Osteoblast (primary cell): ENCODE measurements at regions not wholly inside any gene's neighbourhood (a gene's known extent, or its start where the extent isn't known, plus 50 kb on each side); places are given as distances from the start of the nearest gene placed in this dataset.
"Not testable (repeated sequence)": the region's sequence is repeated elsewhere in the genome, so short reads cannot be mapped to it uniquely, and the experiment has no call there.

Source experiments
- DNase-seq: peaks from one replicate; pipeline ENCODE4 v3.0.0; 2011; ENCODE audit warnings: low spot score, mixed read lengths; ENCODE audit not compliant: insufficient read length; ENCODE audit errors: missing footprints
- H2AFZ ChIP-seq: 2 replicates; pipeline ENCODE4 v1.6.0; 2011; ENCODE audit warnings: mild to moderate bottlenecking, low read length
- H3K27ac ChIP-seq: 2 replicates; pipeline ENCODE4 v1.5.1; 2011; ENCODE audit warnings: mild to moderate bottlenecking, low read depth, low read length, moderate library complexity
- H3K27me3 ChIP-seq: 2 replicates; pipeline ENCODE4 v1.6.0; 2012; ENCODE audit warnings: mild to moderate bottlenecking, control low read depth, inconsistent platforms, low read length, moderate library complexity; ENCODE audit not compliant: insufficient read depth
- H3K36me3 ChIP-seq: 2 replicates; pipeline ENCODE4 v1.5.1; 2011; ENCODE audit warnings: mild to moderate bottlenecking, low read length, control low read depth, moderate library complexity; ENCODE audit not compliant: insufficient read depth
- H3K4me1 ChIP-seq: 2 replicates; pipeline ENCODE4 v1.5.1; 2011; ENCODE audit warnings: mild to moderate bottlenecking, low read length, control low read depth, moderate library complexity; ENCODE audit not compliant: insufficient read depth
- H3K4me2 ChIP-seq: 2 replicates; pipeline ENCODE4 v1.6.0; 2011; ENCODE audit warnings: mild to moderate bottlenecking, low read length; ENCODE audit not compliant: insufficient read depth
- H3K4me3 ChIP-seq: fragments of 200-600 bp; sonication (generic); 3 replicates; pipeline ENCODE4 v1.5.1; 2012; ENCODE audit warnings: mild to moderate bottlenecking, low read length, inconsistent platforms; ENCODE audit not compliant: insufficient read depth
- H3K79me2 ChIP-seq: 2 replicates; pipeline ENCODE4 v1.6.0; 2012; ENCODE audit warnings: mild to moderate bottlenecking, low read length, control low read depth, inconsistent platforms; ENCODE audit not compliant: insufficient read depth
- H3K9me3 ChIP-seq: 2 replicates; pipeline ENCODE4 v1.5.1; 2011; ENCODE audit warnings: low read depth, low read length, control low read depth
- H4K20me1 ChIP-seq: 2 replicates; pipeline ENCODE4 v1.6.0; 2012; ENCODE audit warnings: mild to moderate bottlenecking, low read length, control low read depth; ENCODE audit not compliant: insufficient read depth
- CTCF ChIP-seq: IDR thresholded peaks from 2 replicates; pipeline ENCODE4 v1.5.1; 2011; ENCODE audit warnings: mild to moderate bottlenecking, low read depth, low read length, moderate library complexity; ENCODE audit errors: extremely low read depth

DNA sequence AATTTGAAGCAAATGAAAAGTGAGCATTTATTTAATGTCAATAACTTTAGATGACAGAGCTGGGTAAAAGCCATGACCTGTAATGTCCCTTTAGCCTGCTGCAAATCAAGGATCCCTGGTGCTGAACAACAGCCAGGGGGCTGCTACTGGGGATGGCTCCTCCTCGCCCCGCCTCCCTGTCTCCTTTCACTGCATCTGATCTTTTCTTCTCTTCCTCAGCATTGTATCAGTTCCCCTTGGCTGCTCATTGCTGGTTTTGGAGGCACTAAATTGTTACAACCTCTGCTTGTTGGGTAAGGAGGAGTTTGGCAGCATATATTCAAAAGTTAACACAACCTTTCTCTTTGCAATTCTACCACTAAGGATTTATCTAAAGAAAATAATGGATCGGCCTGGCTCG, 236.3 kb upstream of the ID2 start:
- no peak for DNase-seq
- Histone ChIP-seq H3K9me3 (no peaks in the 10 kb centered on the region), H3K27me3 (no peaks in the 10 kb centered on the region), H4K20me1 (no peaks in the 10 kb centered on the region), H3K4me2 (no peak overlapping the region), H3K27ac (no peak overlapping the region), H3K36me3 (no peaks in the 10 kb centered on the region), H3K79me2 (no peaks in the 10 kb centered on the region), H2AFZ (no peak overlapping the region), H3K4me1 (peaks cover 8% of the 10 kb centered on the region), H3K4me3 (no peak overlapping the region)
- no peak for TF ChIP-seq CTCF

GRCh38 chr2:8446751-8447150, 235.1 kb upstream of the ID2 start:
- DNase-seq, H3K27me3 ChIP-seq, H3K4me3 ChIP-seq, H3K4me1 ChIP-seq, H3K9me3 ChIP-seq, H4K20me1 ChIP-seq, H3K27ac ChIP-seq, H3K79me2 ChIP-seq, H3K4me2 ChIP-seq, H2AFZ ChIP-seq, H3K36me3 ChIP-seq: not testable (repeated sequence)

- no peak for DNase-seq
- no peak for TF ChIP-seq CTCF
- peaks cover 5% of the 10 kb centered on the region for H3K27me3 ChIP-seq
Observed at GRCh38 chr2:8447610-8448221, 234.1 kb upstream of the ID2 start.

DNA sequence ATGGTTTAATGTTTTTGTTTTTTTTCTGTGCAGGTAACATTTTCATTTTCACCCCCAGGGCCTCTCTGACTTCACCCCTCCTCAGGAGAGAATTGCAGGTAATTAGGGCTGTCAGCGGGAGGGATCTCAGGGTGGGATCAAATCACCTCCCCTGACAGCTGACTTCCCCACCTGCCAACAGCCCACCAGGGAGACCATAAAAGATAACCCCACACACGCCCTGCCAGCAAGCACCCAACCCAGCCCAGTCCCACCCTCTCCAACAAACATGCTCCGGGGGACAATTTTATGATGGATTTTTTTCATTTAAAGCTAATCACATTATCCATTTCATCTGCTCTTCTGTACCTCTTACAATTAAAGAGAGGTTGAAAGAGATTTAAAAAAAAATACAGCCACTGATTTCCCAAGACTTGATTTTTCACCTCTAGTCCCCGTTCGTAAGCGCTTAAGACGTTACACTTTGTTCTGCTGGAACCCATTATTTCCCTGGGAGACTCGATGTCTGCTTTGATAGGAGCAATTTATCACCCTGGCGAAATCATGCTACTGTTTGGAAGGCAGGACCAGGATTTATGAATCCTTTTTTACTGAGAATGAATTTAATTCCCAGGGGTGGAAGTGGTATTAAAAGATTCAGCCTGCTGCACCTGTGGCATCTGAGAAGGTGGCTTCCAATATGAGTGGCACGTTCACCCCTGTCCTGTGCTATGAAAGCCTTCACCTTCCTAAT, 232.9 kb upstream of the ID2 start:
- Histone ChIP-seq H3K9me3 (no peaks in the 10 kb centered on the region), H4K20me1 (no peaks in the 10 kb centered on the region), H2AFZ (no peak overlapping the region), H3K36me3 (no peaks in the 10 kb centered on the region), H3K4me3 (no peak overlapping the region), H3K4me2 (no peak overlapping the region), H3K4me1 (peaks cover 20% of the 10 kb centered on the region), H3K27ac (no peak overlapping the region), H3K79me2 (no peaks in the 10 kb centered on the region), H3K27me3 (peaks cover 6% of the 10 kb centered on the region)
- no peak for TF ChIP-seq CTCF
- DNase-seq, result no peak

More at GRCh38 chr2:8447610-8448221, 234.1 kb upstream of the ID2 start:
- Histone ChIP-seq H3K4me3 (no peak overlapping the region), H3K4me2 (no peak overlapping the region), H4K20me1 (no peaks in the 10 kb centered on the region), H3K27ac (no peak overlapping the region), H3K36me3 (no peaks in the 10 kb centered on the region), H3K9me3 (no peaks in the 10 kb centered on the region), H3K4me1 (peaks cover 8% of the 10 kb centered on the region), H2AFZ (no peak overlapping the region), H3K79me2 (no peaks in the 10 kb centered on the region)
